CD4-positive, alpha-beta T cell treated with Interleukin-2 at 100 ng/mL for 4 hours (primary cell): ENCODE measurements at regions not wholly inside any gene's neighbourhood (a gene's known extent, or its start where the extent isn't known, plus 50 kb on each side); places are given as distances from the start of the nearest gene placed in this dataset.
"Not testable (repeated sequence)": the region's sequence is repeated elsewhere in the genome, so short reads cannot be mapped to it uniquely, and the experiment has no call there.

Source experiments
- DNase-seq: peaks from one replicate; pipeline ENCODE4 v3.0.0-alpha.2; 2020; ENCODE audit warnings: low spot score

- no peak for DNase-seq
These were observed 115.1 kb downstream of the KCNRG start for GRCh38 chr13:50130123-50130946.

DNA sequence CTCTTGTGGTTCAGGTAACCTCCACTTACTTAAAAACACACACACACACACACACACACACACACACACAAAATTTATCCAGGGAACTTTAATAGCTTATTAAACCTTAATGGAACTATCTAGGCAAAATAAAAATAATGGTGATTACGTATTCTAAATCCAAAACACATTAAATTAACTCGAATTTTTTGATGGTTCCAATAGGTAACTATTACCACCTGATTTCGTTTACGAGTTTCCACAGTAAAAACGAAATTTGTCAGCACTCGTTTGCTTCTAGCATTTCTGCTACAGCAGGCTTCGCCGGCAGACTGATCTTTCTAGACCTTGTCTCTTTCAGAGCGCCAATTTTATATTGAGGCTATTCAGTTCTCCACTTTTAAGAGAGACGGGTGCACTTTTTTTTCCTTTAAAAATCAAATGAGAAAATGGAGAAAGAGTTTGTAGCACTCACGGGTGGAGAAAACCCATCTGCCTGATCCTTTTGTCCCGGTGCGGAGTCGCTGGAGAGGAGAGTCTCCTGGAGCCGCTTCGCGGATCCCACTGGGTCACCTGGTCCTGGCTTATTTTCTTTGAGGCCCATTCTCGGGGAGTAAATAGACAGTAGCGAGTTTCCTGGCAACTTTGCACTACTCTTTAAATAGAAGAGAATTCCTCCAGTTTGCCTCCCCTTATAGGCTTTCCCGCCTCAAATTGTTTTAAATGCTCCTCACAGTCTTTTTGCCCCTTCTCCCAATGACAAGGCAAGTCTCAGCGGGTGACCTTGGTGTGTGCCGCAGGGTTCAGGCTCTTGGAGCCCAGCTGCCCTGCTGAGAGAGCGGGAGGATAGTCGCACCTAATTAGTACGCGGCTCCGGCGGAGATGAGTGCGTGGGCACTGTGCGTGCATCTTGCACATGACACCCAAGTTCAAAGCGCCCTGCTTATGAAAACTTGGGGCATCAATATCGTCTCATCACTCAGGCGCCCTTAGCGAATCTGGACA, 117.0 kb downstream of the KCNRG start:
- DNase-seq = no peak

- DNase-seq = no peak
These were observed 117.7 kb downstream of the KCNRG start for GRCh38 chr13:50132904-50133357.

DNA sequence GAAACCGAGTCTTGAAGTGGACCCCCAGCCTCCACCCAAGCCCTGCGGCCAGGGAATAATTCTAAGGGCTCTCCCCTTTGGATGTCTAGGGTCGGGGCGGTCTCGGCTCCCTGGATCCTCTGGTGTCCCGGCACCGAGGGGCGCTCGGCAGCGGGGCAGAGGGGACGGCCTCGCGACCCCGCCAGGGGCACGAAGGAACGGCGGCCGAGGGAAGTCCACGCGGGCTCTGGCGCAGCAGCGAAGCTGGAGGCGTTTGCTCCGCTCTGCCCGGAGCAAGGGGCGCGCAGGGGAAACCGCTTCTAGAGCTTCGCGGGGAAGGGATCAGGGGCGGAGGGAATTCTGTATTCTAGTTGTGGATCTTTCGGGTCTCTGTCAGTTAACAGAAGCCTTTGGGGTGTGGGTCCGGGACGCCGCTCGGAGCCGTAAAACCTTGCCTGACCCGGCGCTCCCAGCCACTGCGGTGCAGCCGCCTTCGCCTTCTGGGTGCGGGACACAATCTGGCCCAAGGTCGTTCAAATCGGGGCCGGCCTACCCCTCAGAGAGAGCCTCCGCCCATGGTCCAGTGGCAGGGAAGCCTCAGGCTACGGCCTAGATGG, 118.2 kb downstream of the KCNRG start:
- DNase-seq = no peak

- DNase-seq = no peak
These were observed 121.0 kb downstream of the KCNRG start for GRCh38 chr13:50136226-50136625.

- DNase-seq = no peak
These were observed 121.4 kb downstream of the KCNRG start for GRCh38 chr13:50136678-50137077.

DNA sequence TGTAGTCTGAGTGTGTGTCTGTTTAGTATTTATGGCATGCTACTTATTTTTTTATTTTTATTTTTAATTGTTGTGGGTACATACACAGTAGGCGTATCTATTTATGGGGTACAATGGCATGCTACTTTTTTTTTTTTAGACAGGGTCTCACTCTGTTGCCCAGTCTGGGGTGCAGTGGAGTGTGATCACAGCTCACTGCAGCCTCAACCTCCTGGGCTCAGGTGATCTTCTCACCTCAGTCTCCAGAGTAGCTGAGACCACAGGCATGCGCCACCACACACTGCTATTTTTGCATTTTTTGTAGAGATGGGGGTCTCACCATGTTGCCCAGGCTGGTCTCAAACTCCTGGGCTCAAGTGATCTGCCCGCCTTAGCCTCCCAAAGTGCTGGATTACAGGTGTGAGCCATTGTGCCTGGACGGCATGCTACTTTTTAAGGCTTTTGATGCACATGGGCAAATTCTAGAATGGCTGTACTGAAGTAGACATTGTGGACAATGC, 124.2 kb downstream of the KCNRG start:
- DNase-seq = not testable (repeated sequence)

DNA sequence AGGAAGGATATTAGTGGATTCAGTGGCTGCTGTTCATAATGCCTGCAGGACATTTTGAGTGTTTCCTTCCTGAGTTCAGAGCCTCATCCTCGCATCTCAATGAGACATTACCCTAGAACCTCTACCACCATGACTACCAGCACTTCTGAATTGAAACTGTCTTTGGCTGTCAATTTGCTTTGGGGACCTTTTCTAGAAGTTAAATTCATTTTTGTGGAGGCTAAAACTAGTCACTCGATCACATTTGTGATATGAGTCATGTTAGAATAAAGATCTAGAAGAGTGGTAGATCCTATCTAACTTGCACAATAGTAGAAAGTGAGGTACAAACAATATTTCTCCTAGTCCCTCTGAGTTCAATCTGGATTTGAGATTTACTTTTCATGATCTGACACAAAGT, 124.9 kb downstream of the KCNRG start:
- no peak for DNase-seq

DNA sequence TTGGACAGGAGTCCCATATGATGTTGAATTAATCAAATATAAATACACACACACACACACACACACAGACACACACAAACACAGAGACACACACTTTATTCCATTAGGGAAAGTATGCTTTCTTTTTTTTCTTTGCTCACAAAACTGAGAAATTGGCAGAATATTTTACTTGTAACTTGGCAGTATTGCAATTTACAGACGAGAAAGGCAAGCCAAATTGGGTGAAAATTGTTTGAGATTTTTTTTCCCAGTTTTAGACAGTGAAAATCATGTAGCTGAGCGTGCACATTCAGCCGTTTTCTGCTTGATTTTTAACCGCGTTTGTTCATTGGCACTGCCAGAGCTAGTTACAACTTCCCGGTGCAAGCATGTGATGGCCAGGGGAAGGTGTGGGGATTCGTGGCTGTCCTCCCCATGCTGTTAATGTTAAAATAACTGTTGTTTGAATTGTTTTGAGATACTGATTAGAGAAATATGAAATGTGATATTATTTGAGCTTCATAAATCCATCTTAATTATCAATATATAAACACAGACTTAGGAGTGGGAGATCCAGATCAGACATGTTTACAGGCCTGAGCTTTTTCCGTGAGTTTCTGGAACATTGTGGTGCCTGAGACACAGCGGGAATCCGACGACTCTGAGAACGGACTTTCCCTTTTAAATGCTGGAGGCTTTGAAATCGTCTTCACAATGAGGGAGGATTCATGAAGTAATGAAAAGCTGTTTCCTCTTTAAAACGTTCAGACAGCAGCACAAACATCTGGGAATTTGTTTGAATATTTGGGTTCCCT, 125.5 kb downstream of the KCNRG start:
- DNase-seq = no peak

DNA sequence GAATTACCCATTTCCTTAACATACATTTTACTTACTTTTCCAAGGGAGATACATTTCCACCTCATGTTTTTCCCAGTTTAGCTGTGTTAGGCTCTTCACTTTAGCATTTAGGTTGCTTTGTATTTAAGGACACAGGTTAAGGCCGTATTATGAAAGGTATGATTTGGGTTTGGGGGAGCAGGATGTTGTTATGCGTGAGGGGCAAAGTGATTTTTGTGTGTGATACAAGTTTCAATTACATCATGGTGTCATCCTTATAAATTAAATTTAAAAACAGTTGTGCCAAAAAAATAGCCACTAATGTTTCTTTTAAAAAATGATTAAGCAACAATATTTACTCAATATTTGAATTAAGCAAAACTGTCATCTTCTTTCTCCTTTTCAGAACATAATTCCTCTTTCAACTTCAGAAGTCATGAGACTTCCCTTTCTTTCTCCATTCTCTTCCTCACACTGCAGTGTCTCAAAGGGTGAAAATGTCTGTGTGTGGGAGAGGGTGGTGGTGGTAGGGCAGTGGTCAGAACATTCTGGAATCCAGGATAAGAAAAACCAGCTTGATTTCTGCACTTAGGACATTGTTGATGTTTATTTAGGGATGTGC, 126.2 kb downstream of the KCNRG start:
- DNase-seq = no peak

GRCh38 chr13:50144246-50145160, 129.3 kb downstream of the KCNRG start:
- DNase-seq = no peak

- no peak for DNase-seq
These were observed 134.0 kb downstream of the KCNRG start for GRCh38 chr13:50149214-50149613.

GRCh38 chr13:50149932-50150331, 134.7 kb downstream of the KCNRG start:
- no peak for DNase-seq

GRCh38 chr13:50152224-50152623, 137.0 kb downstream of the KCNRG start:
- no peak for DNase-seq

DNA sequence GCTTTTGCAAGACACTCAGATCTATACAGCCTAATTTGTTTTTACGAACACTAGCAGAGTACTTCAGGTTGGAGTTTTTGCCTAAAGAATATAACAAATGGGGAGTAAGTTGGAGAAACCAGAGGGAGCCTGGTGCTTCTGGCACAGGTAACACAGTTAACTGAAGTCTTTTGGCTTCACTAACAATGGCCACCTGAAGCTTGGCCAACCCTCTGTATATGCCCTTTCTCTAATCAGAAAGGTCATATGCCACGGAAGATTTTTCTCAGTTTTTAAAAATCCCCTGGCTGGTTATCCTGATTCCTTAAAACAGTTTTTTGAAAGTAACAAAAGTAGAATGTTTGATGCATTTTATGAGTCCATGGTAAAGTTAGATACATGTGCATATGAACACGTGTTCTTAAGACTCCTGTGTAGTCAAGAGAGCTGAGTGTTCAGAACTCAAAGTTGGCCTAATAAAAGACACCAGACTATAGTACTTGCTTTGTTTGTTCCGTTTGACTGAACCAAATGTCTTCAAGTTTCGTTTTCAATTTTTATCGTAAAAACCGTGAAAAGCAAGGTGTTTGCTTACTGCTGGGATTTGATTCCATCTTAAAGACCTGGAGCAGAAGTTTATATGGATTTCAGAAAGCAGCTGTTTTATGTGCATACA, 137.5 kb downstream of the KCNRG start:
- DNase-seq = no peak

DNA sequence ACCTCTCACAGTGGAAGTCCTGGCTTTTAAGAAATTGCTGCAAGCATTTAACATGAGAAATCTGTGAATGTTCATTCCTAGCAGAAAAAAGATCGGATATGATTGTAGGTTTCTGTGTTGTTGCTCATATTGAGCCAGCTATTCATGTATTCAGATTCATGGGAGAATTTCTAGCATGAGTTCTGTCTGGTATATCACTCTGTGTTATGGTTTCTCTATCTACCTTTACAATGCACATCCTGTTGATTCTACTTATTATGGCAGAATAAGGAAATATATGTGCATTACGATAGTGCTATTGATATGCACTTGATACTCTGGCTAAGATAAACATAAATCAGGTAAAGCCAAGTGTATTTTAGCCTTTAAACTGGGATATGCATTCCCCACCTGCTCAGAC, 138.2 kb downstream of the KCNRG start:
- DNase-seq = no peak

DNA sequence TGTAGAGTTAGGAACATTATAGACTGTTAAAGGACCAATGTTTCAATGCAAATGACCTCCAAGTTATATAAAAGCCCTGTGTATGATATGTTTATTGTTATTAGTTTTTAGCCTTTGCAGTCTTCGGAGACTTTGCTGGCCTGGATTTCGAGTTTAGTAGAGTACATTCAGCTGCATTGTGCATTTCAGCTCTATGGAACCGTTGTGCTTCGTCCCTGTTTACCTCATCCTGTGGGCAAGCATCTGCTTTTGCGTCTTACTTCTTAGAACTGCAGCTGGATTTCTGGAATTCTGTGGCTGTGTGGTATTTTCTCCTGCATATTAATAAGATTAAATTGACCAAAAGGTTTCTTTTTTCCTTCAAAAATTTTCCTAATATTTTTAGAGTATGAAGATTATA, 138.6 kb downstream of the KCNRG start:
- no peak for DNase-seq

- no peak for DNase-seq
These were observed 139.5 kb downstream of the KCNRG start for GRCh38 chr13:50154697-50155096.

DNA sequence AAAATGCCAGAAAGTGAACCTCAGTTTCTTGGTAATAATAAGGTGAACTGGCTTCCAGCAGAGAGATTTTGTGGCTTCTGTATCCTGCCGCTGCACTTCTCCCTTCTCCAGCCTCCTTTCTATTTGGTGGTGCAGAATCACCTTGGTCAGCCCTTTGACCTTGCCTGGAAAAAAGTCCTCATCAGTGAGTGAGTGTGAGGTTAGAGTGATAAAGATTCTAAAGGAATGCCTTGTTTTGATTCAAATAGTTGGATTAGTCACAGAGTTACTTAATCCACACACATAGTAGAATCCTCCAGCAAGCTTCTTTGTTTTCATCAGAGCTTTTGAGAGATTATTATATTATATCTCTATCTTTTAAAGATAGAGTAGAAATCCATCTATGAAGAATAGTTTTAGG, 140.9 kb downstream of the KCNRG start:
- DNase-seq = no peak
